OCI-LY1 (cell line): ENCODE measurements at regions not wholly inside any gene's neighbourhood (a gene's known extent, or its start where the extent isn't known, plus 50 kb on each side); places are given as distances from the start of the nearest gene placed in this dataset.

Experiments used
- H2AFZ ChIP-seq: fragments of 200-600 bp; sonication (generic), shearing (Covaris generic); 2 replicates; pipeline ENCODE4 v1.6.0; 2014; ENCODE audit warnings: antibody characterized with exemption, mild to moderate bottlenecking, low read length
- H3F3A ChIP-seq: fragments of 200-600 bp; sonication (generic), shearing (Covaris generic); 2 replicates; pipeline ENCODE4 v1.6.0; 2014; ENCODE audit warnings: mild to moderate bottlenecking, antibody characterized with exemption, low read length, moderate library complexity; ENCODE audit not compliant: insufficient read depth
- H3K27ac ChIP-seq: fragments of 200-600 bp; sonication (generic); 2 replicates; pipeline ENCODE4 v1.5.1; 2014; ENCODE audit warnings: low read length, mixed run types, mild to moderate bottlenecking, low read depth; ENCODE audit not compliant: poor library complexity, severe bottlenecking
- H3K27me3 ChIP-seq: fragments of 200-600 bp; sonication (generic); 2 replicates; pipeline ENCODE4 v1.6.0; 2014; ENCODE audit warnings: antibody characterized with exemption, mild to moderate bottlenecking, low read length, moderate library complexity; ENCODE audit not compliant: insufficient read depth
- H3K36me3 ChIP-seq: fragments of 200-600 bp; sonication (generic); 2 replicates; pipeline ENCODE4 v1.6.1; 2014; ENCODE audit warnings: mild to moderate bottlenecking, antibody characterized with exemption, low read length, moderate library complexity, mixed read lengths; ENCODE audit not compliant: insufficient read depth
- H3K4me1 ChIP-seq: fragments of 200-600 bp; sonication (generic); 2 replicates; pipeline ENCODE4 v1.5.1; 2014; ENCODE audit warnings: mild to moderate bottlenecking, low read length, moderate library complexity; ENCODE audit not compliant: insufficient read depth, severe bottlenecking
- H3K4me2 ChIP-seq: fragments of 200-600 bp; sonication (generic), shearing (Covaris generic); 2 replicates; pipeline ENCODE4 v1.6.1; 2014; ENCODE audit warnings: low read length
- H3K4me3 ChIP-seq: fragments of 200-600 bp; sonication (generic); 2 replicates; pipeline ENCODE4 v1.5.1; 2014; ENCODE audit warnings: low read length, low read depth, mild to moderate bottlenecking, mixed read lengths; ENCODE audit not compliant: poor library complexity, severe bottlenecking
- H3K79me2 ChIP-seq: fragments of 200-600 bp; shearing (Covaris generic); 2 replicates; pipeline ENCODE4 v1.6.1; 2016; ENCODE audit warnings: mixed run types, low read length, mixed read lengths; ENCODE audit not compliant: insufficient read depth
- H3K9ac ChIP-seq: fragments of 200-600 bp; sonication (generic), shearing (Covaris generic); 2 replicates; pipeline ENCODE4 v1.6.1; 2014; ENCODE audit warnings: mild to moderate bottlenecking, low read length, mixed read lengths
- H3K9me2 ChIP-seq: fragments of 200-600 bp; sonication (generic), shearing (Covaris generic); 2 replicates; pipeline ENCODE4 v1.6.1; 2014; ENCODE audit warnings: low read depth, mild to moderate bottlenecking, low read length, mixed read lengths
- H3K9me3 ChIP-seq: fragments of 200-600 bp; shearing (Covaris generic); 2 replicates; pipeline ENCODE4 v1.6.1; 2014; ENCODE audit warnings: low read length, mixed read lengths
- H4K20me1 ChIP-seq: fragments of 200-600 bp; sonication (generic), shearing (Covaris generic); 2 replicates; pipeline ENCODE4 v1.6.0; 2016; ENCODE audit warnings: mild to moderate bottlenecking, low read length; ENCODE audit not compliant: insufficient read depth
- CTCF ChIP-seq: fragments of 200-600 bp; sonication (generic), shearing (Covaris generic); IDR thresholded peaks from 2 replicates; pipeline ENCODE4 v1.5.1; 2017; ENCODE audit warnings: mild to moderate bottlenecking, antibody characterized with exemption, low read length, moderate library complexity, mixed read lengths
- EZH2 ChIP-seq: fragments of 200-600 bp; sonication (generic), shearing (Covaris generic); IDR thresholded peaks from 2 replicates; pipeline ENCODE4 v1.8.0; 2017; ENCODE audit warnings: borderline replicate concordance, mixed run types, mild to moderate bottlenecking, antibody characterized with exemption, low read length, moderate library complexity, mixed read lengths

- no peaks in the 10 kb centered on the region for H3K36me3 ChIP-seq
- no peak overlapping the region for H3K9ac ChIP-seq
- TF ChIP-seq CTCF = no peak
- H2AFZ ChIP-seq = no peak overlapping the region
- no peaks in the 10 kb centered on the region for H3F3A ChIP-seq
- H3K4me2 ChIP-seq = no peak overlapping the region
- peaks cover 16% of the 10 kb centered on the region for H3K4me1 ChIP-seq
- H3K27ac ChIP-seq = no peak overlapping the region
- no peaks in the 10 kb centered on the region for H3K9me3 ChIP-seq
- no peaks in the 10 kb centered on the region for H3K79me2 ChIP-seq
- no peaks in the 10 kb centered on the region for H3K9me2 ChIP-seq
- no peak overlapping the region for H3K4me3 ChIP-seq
- H4K20me1 ChIP-seq = no peaks in the 10 kb centered on the region
- H3K27me3 ChIP-seq = no peaks in the 10 kb centered on the region; the same call in none of the 2 replicates
Observed at GRCh38 chr16:85453703-85454102, 159.4 kb upstream of the GSE1 start.

- Histone ChIP-seq H3K9me2 (no peaks in the 10 kb centered on the region), H3F3A (no peaks in the 10 kb centered on the region), H4K20me1 (no peaks in the 10 kb centered on the region), H3K4me3 (no peak overlapping the region), H3K9me3 (no peaks in the 10 kb centered on the region), H3K27me3 (no peaks in the 10 kb centered on the region; the same call in none of the 2 replicates), H3K9ac (no peak overlapping the region), H3K4me1 (peaks cover 15% of the 10 kb centered on the region), H3K27ac (no peak overlapping the region), H3K4me2 (no peak overlapping the region), H3K36me3 (no peaks in the 10 kb centered on the region), H3K79me2 (no peaks in the 10 kb centered on the region), H2AFZ (no peak overlapping the region)
- TF ChIP-seq CTCF = no peak
- no peak for TF ChIP-seq EZH2
Observed at GRCh38 chr16:85454171-85454872, 158.8 kb upstream of the GSE1 start.

- no peak overlapping the region for H2AFZ ChIP-seq
- no peak overlapping the region for H3K9ac ChIP-seq
- H3K36me3 ChIP-seq = no peaks in the 10 kb centered on the region
- no peaks in the 10 kb centered on the region for H3F3A ChIP-seq
- H4K20me1 ChIP-seq = no peaks in the 10 kb centered on the region
- no peaks in the 10 kb centered on the region for H3K79me2 ChIP-seq
- H3K9me2 ChIP-seq = no peaks in the 10 kb centered on the region
- H3K27me3 ChIP-seq = no peaks in the 10 kb centered on the region; the same call in none of the 2 replicates
- H3K4me2 ChIP-seq = no peak overlapping the region
- H3K27ac ChIP-seq = no peak overlapping the region
- TF ChIP-seq EZH2 (no peak), CTCF (no peak)
- no peaks in the 10 kb centered on the region for H3K9me3 ChIP-seq
- peaks cover 10% of the 10 kb centered on the region for H3K4me1 ChIP-seq
- no peak overlapping the region for H3K4me3 ChIP-seq
Observed at GRCh38 chr16:85455534-85455933, 157.6 kb upstream of the GSE1 start.
